ENCODE measurements at regions not wholly inside any gene's neighbourhood (a gene's known extent, or its start where the extent isn't known, plus 50 kb on each side); places are given as distances from the start of the nearest gene placed in this dataset.
"Not testable (repeated sequence)": the region's sequence is repeated elsewhere in the genome, so short reads cannot be mapped to it uniquely, and the experiment has no call there.

DNA sequence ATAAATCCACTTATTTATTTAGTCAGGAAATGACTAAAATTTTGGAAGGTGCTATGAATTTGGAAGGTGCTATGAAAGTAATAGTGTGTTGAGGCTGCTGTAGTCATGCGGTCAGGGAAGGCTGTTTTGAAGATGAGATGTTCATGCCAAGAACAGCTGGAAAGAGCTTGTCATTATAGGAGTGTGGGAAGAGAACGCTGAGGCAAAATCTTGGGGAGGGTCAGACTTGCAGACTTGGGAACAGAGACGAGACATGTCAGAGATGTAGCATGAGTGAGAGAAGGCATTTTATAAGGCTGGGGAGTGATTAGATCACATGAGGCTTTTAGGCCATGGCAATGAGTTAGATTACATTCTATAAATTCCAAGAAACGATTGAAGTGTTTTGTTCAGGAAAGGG lies 124.0 kb upstream of the B3GAT2 start:
- no peaks in the 10 kb centered on the region for H3K36me3 ChIP-seq (ENCODE audit: control insufficient read depth, insufficient read depth, low read length)
- 63% methylated on average over 2 of the region's 4 CpGs for WGBS (ENCODE audit: insufficient coverage)
- peaks cover 2% of the 10 kb centered on the region for H3K9me3 ChIP-seq (ENCODE audit: control insufficient read depth, insufficient read depth, low read length)
- peak in 1 of 6 donors; percentile 20 for DNase-seq (ENCODE audit: low read depth in 4 of 6, low spot score in 6 of 6)
- H3K27ac ChIP-seq (ENCODE audit: low read depth, low read length), result no peak overlapping the region
- no peaks in the 10 kb centered on the region for H3K4me1 ChIP-seq (ENCODE audit: control insufficient read depth, insufficient read depth, low read length)
- no peak overlapping the region for H3K4me3 ChIP-seq (ENCODE audit: low read depth, low read length)
- no peaks in the 10 kb centered on the region for H3K27me3 ChIP-seq (ENCODE audit: control insufficient read depth, insufficient read depth, low read length)

DNA sequence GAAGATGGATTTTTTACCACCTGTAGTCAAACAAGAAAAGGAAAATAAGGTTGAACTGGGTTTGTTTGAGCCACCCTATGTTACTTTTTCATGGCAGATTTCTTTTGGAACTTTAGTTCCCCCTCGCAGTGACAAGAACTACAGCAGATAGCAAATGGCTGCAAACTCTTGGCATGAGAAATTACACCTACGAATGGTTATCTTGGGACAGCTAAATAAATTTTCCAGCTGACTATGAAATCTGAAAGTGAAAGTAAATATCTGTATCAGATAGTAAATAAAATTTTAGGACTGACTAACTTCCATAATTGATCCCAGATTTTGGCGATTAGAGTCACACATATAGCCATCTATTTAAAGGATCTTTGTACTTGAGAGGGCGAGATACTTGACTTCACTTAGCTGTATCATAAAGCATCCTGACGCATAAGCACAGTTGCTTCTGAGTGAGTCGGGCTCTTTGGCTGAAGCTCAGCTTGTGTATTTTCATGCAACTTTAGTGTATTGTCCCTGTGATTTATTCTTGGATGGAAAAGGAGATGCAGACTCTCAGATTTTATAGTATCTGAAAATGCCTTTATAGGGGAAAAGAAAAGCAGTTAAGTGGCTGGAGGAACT lies 125.3 kb upstream of the B3GAT2 start:
- peak in 2 of 6 donors; percentile 17 to 49 for DNase-seq (ENCODE audit: low read depth in 4 of 6, low spot score in 6 of 6)
- no peak overlapping the region for H3K27ac ChIP-seq (ENCODE audit: low read depth, low read length)
- H3K4me1 ChIP-seq (ENCODE audit: control insufficient read depth, insufficient read depth, low read length), result no peaks in the 10 kb centered on the region
- peaks cover 2% of the 10 kb centered on the region for H3K9me3 ChIP-seq (ENCODE audit: control insufficient read depth, insufficient read depth, low read length)
- H3K36me3 ChIP-seq (ENCODE audit: control insufficient read depth, insufficient read depth, low read length), result no peaks in the 10 kb centered on the region
- H3K4me3 ChIP-seq (ENCODE audit: low read depth, low read length), result no peak overlapping the region
- no peaks in the 10 kb centered on the region for H3K27me3 ChIP-seq (ENCODE audit: control insufficient read depth, insufficient read depth, low read length)
- 80% methylated on average over 1 of the region's 6 CpGs for WGBS (ENCODE audit: insufficient coverage)

DNA sequence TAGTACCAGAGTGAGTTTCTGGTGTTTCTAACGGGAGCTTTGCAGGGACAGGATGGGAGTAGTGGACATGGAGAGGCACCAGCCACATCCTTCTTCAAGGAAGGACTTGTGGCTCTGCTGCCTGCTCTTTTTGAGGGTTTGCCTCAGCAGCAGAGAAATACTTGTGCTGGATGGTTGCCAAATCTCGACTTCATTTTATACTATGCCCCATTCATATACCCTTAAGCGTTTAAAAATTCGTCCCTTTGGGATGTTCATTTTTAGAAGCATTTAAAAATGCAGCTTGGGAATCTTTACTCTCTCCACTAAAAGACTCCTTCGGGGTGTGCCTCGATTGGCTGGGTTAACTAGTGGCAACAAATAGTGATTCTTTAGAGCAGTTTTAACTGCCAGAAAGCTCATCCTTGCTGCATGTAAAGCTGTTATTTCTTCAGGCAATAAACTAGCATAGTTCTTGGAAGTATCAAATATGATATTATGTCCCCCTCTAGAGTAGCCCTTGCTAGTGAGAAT lies 126.5 kb upstream of the B3GAT2 start:
- no peak overlapping the region for H3K4me3 ChIP-seq (ENCODE audit: low read depth, low read length)
- no peaks in the 10 kb centered on the region for H3K36me3 ChIP-seq (ENCODE audit: control insufficient read depth, insufficient read depth, low read length)
- no peaks in the 10 kb centered on the region for H3K27me3 ChIP-seq (ENCODE audit: control insufficient read depth, insufficient read depth, low read length)
- no peaks in the 10 kb centered on the region for H3K9me3 ChIP-seq (ENCODE audit: control insufficient read depth, insufficient read depth, low read length)
- no peak overlapping the region for H3K27ac ChIP-seq (ENCODE audit: low read depth, low read length)
- peak in 2 of 6 donors; percentile 22 to 56 for DNase-seq (ENCODE audit: low read depth in 4 of 6, low spot score in 6 of 6)
- H3K4me1 ChIP-seq (ENCODE audit: control insufficient read depth, insufficient read depth, low read length), result no peaks in the 10 kb centered on the region
- 81% methylated on average over 3 of the region's 6 CpGs for whole genome bisulfite sequencing (ENCODE audit: insufficient coverage)

DNA sequence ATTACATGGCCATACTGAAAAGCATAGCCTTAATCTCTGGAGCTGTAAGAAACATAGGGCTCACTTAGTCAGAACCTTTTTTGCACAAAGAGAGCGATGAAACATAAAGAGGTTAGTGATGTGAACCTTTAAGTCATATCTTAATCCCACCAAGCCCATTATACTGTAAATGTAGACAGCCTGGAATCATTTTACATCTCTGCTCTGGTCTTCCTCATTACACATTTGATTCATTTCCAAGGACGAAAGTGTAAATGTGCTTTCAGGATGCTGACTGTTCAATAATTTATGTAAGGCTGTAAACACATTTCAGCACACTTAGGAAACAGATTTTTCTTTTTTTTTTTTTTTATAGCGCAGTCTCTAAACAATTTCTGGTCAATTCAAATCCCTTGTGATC lies 131.3 kb upstream of the B3GAT2 start:
- H3K27ac ChIP-seq (ENCODE audit: low read depth, low read length), result no peak overlapping the region
- H3K27me3 ChIP-seq (ENCODE audit: control insufficient read depth, insufficient read depth, low read length), result no peaks in the 10 kb centered on the region
- H3K36me3 ChIP-seq (ENCODE audit: control insufficient read depth, insufficient read depth, low read length), result no peaks in the 10 kb centered on the region
- no peaks in the 10 kb centered on the region for H3K4me1 ChIP-seq (ENCODE audit: control insufficient read depth, insufficient read depth, low read length)
- peak in 2 of 6 donors; percentile 47 to 73 for DNase-seq (ENCODE audit: low read depth in 4 of 6, low spot score in 6 of 6)
- H3K4me3 ChIP-seq (ENCODE audit: low read depth, low read length), result no peak overlapping the region
- H3K9me3 ChIP-seq (ENCODE audit: control insufficient read depth, insufficient read depth, low read length), result no peaks in the 10 kb centered on the region
- WGBS (ENCODE audit: insufficient coverage), result no CpG with 5 or more reads among the region's 3 CpGs

DNA sequence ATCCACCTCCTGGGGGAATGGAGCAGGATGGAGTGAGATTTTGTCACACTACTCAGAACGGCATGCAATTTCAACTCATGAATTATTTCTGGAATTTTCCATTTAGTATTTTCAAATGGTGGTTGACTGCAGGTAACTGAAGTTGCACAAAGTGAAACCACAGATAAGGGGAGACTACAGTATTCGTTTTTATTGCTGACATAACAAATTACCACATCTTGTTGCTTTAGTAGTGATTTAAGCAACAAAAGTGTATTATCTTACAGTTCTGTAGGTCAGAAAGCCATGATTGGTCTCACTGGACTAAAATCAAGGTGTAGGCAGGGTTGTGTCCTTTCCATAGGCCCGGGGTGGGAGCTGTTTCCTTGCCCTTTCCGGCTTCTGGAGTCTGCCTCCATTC lies 133.4 kb upstream of the B3GAT2 start:
- Histone ChIP-seq H3K9me3 (ENCODE audit: control insufficient read depth, insufficient read depth, low read length) (no peaks in the 10 kb centered on the region), H3K4me3 (ENCODE audit: low read depth, low read length) (no peak overlapping the region), H3K27me3 (ENCODE audit: control insufficient read depth, insufficient read depth, low read length) (no peaks in the 10 kb centered on the region), H3K4me1 (ENCODE audit: control insufficient read depth, insufficient read depth, low read length) (no peaks in the 10 kb centered on the region), H3K27ac (ENCODE audit: low read depth, low read length) (no peak overlapping the region), H3K36me3 (ENCODE audit: control insufficient read depth, insufficient read depth, low read length) (no peaks in the 10 kb centered on the region)
- 100% methylated on average over 2 of the region's 4 CpGs for WGBS (ENCODE audit: insufficient coverage)
- DNase-seq (ENCODE audit: low read depth in 4 of 6, low spot score in 6 of 6), result no peak

DNA sequence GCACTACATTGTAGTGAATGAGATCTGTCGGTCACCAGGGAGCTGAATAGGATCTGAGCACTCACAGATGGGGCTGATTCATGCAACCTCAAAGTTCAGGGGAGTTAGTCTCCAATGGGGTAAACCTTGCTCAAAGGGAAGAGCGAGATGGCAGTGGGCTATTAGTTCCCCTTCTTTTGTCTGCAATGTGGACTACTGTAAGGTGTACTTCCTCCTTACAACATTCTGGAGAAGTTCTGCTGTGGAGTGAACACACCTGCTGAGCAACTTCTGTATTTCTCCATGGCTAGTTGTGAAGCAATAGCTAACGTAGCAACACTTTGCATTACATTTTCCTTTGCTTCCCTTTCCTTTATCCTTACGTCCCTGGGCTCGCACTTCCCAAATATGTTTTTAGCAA lies 134.3 kb upstream of the B3GAT2 start:
- Histone ChIP-seq H3K36me3 (ENCODE audit: control insufficient read depth, insufficient read depth, low read length) (no peaks in the 10 kb centered on the region), H3K4me3 (ENCODE audit: low read depth, low read length) (no peak overlapping the region), H3K27me3 (ENCODE audit: control insufficient read depth, insufficient read depth, low read length) (no peaks in the 10 kb centered on the region), H3K4me1 (ENCODE audit: control insufficient read depth, insufficient read depth, low read length) (no peaks in the 10 kb centered on the region), H3K27ac (ENCODE audit: low read depth, low read length) (no peak overlapping the region), H3K9me3 (ENCODE audit: control insufficient read depth, insufficient read depth, low read length) (no peaks in the 10 kb centered on the region)
- DNase-seq (ENCODE audit: low read depth in 4 of 6, low spot score in 6 of 6), result no peak
- WGBS (ENCODE audit: insufficient coverage), result no CpG with 5 or more reads among the region's 5 CpGs

DNA sequence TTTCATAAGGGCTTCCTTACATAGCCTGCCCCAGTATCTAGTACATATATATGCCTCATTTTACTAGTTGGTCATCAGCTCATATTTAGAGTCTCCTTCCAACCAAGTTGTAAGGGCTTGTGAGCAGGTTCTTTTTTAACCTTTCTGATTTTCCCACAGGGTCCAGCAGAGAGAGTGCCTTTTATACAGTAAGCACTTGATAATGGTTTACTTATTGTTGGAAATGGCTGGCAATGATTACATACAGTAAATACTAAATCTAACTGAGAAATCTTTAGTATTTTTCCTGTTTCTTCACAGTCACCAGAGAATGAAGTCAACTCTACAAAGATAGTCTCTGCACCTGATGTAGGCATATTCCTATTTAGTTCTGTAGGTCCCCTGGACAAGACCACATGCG lies 135.1 kb upstream of the B3GAT2 start:
- H3K27me3 ChIP-seq (ENCODE audit: control insufficient read depth, insufficient read depth, low read length), result no peaks in the 10 kb centered on the region
- H3K4me1 ChIP-seq (ENCODE audit: control insufficient read depth, insufficient read depth, low read length), result no peaks in the 10 kb centered on the region
- no CpG with 5 or more reads among the region's 1 CpG for WGBS (ENCODE audit: insufficient coverage)
- H3K27ac ChIP-seq (ENCODE audit: low read depth, low read length), result no peak overlapping the region
- no peak overlapping the region for H3K4me3 ChIP-seq (ENCODE audit: low read depth, low read length)
- H3K9me3 ChIP-seq (ENCODE audit: control insufficient read depth, insufficient read depth, low read length), result no peaks in the 10 kb centered on the region
- no peak for DNase-seq (ENCODE audit: low read depth in 4 of 6, low spot score in 6 of 6)
- no peaks in the 10 kb centered on the region for H3K36me3 ChIP-seq (ENCODE audit: control insufficient read depth, insufficient read depth, low read length)

DNA sequence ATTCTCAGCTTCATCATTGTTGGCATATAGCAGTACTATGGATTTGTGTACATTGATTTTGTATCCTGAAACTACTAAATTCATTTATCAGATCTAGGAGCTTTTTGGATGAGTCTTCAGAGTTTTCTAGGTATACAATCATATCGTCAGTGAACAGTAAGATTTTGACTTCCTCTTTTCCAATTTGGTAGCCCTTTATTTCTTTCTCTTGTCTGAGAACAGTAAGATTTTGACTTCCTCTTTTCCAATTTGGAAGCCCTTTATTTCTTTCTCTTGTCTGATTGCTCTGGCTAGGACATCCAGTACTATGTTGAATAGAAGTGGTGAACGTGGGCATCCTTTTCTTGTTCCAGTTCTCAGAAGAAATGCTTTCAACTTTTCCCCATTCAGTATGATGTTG lies 140.4 kb upstream of the B3GAT2 start:
- not testable (repeated sequence) for H3K9me3 ChIP-seq (ENCODE audit: control insufficient read depth, insufficient read depth, low read length); H3K4me3 ChIP-seq (ENCODE audit: low read depth, low read length); H3K4me1 ChIP-seq (ENCODE audit: control insufficient read depth, insufficient read depth, low read length); H3K27me3 ChIP-seq (ENCODE audit: control insufficient read depth, insufficient read depth, low read length); DNase-seq (ENCODE audit: low read depth in 4 of 6, low spot score in 6 of 6); H3K27ac ChIP-seq (ENCODE audit: low read depth, low read length); H3K36me3 ChIP-seq (ENCODE audit: control insufficient read depth, insufficient read depth, low read length)
- no CpG with 5 or more reads among the region's 2 CpGs for WGBS (ENCODE audit: insufficient coverage)

DNA sequence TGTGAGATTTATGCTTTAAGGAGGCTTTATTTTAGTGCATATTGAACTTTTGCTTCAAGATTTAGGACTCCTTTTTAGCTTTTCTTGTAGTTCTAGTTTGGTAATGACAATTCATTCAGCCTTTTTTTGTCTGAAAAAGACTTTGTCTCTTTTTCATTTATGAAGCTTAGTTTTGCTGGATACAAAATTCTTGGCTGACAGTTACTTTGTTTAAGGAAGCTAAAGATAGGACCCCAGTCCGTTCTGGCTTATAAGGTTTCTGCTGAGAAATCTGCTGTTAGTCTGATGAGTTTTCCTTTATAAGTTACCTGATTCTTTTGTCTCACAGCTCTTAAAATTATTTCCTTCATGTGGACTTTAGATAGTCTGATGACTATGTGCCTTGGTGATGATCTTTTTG lies 142.8 kb upstream of the B3GAT2 start:
- no CpG with 5 or more reads among the region's 1 CpG for WGBS (ENCODE audit: insufficient coverage)
- Histone ChIP-seq H3K4me3 (ENCODE audit: low read depth, low read length) (no peak overlapping the region), H3K36me3 (ENCODE audit: control insufficient read depth, insufficient read depth, low read length) (no peaks in the 10 kb centered on the region), H3K27me3 (ENCODE audit: control insufficient read depth, insufficient read depth, low read length) (no peaks in the 10 kb centered on the region), H3K4me1 (ENCODE audit: control insufficient read depth, insufficient read depth, low read length) (no peaks in the 10 kb centered on the region), H3K9me3 (ENCODE audit: control insufficient read depth, insufficient read depth, low read length) (no peaks in the 10 kb centered on the region), H3K27ac (ENCODE audit: low read depth, low read length) (no peak overlapping the region)
- DNase-seq (ENCODE audit: low read depth in 4 of 6, low spot score in 6 of 6), result no peak

DNA sequence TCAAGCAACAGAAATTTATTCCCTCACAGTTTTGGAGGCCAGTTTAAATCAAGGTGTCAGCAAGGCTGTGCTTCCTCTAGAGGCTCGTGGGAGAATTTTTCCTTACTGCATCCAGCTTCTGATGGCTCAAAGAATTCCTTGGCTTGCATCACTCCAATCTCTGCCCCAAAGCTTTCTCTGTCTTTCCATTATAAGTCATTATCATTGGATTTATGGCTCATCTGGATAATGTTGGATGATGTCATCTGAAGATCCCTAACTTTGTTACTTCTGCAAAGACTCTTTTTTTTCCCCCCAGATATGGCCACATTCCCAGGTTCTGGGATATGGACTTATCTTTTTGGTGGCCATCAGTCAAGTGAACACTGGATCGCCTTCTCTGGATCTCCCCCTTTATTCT lies 146.3 kb upstream of the B3GAT2 start:
- 60% methylated on average over 2 of the region's 2 CpGs for WGBS (ENCODE audit: insufficient coverage)
- Histone ChIP-seq H3K4me3 (ENCODE audit: low read depth, low read length) (no peak overlapping the region), H3K27ac (ENCODE audit: low read depth, low read length) (no peak overlapping the region), H3K27me3 (ENCODE audit: control insufficient read depth, insufficient read depth, low read length) (no peaks in the 10 kb centered on the region), H3K4me1 (ENCODE audit: control insufficient read depth, insufficient read depth, low read length) (no peaks in the 10 kb centered on the region), H3K36me3 (ENCODE audit: control insufficient read depth, insufficient read depth, low read length) (no peaks in the 10 kb centered on the region), H3K9me3 (ENCODE audit: control insufficient read depth, insufficient read depth, low read length) (no peaks in the 10 kb centered on the region)
- no peak for DNase-seq (ENCODE audit: low read depth in 4 of 6, low spot score in 6 of 6)

All from spinal cord (tissue), 9 donors.